ENCODE measurements at regions not wholly inside any gene's neighbourhood (a gene's known extent, or its start where the extent isn't known, plus 50 kb on each side); places are given as distances from the start of the nearest gene placed in this dataset.

DNA sequence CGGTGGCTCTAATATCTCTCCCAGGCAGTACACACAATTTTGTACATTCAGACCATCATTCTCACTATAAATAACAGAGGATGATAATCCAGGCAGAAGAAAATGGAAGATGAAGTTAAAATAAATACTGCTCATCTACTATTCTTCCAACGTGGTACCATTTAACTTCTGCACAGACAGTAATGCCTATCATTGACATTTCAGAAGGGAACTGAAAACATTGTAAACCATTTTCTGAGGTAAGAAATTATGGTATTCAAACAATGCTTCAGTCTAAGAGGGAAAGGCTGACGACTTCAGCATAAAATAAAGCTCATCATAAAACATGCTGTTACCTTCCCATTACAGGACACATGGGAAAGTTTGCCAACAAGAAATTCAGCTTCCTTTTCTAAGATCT, 814.4 kb downstream of the NR4A2 start:
- TF ChIP-seq, protein P1, sequence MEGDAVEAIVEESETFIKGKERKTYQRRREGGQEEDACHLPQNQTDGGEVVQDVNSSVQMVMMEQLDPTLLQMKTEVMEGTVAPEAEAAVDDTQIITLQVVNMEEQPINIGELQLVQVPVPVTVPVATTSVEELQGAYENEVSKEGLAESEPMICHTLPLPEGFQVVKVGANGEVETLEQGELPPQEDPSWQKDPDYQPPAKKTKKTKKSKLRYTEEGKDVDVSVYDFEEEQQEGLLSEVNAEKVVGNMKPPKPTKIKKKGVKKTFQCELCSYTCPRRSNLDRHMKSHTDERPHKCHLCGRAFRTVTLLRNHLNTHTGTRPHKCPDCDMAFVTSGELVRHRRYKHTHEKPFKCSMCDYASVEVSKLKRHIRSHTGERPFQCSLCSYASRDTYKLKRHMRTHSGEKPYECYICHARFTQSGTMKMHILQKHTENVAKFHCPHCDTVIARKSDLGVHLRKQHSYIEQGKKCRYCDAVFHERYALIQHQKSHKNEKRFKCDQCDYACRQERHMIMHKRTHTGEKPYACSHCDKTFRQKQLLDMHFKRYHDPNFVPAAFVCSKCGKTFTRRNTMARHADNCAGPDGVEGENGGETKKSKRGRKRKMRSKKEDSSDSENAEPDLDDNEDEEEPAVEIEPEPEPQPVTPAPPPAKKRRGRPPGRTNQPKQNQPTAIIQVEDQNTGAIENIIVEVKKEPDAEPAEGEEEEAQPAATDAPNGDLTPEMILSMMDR (IDR thresholded peaks at IDR 0.05) = no peak
- TF ChIP-seq EZH2 (IDR thresholded peaks at IDR 0.05; ENCODE audit: borderline replicate concordance, insufficient read depth, low read depth, low read length, poor library complexity, severe bottlenecking) = no peak

Measured in B cell (primary cell).